ENCODE measurements at regions not wholly inside any gene's neighbourhood (a gene's known extent, or its start where the extent isn't known, plus 50 kb on each side); places are given as distances from the start of the nearest gene placed in this dataset.

DNA sequence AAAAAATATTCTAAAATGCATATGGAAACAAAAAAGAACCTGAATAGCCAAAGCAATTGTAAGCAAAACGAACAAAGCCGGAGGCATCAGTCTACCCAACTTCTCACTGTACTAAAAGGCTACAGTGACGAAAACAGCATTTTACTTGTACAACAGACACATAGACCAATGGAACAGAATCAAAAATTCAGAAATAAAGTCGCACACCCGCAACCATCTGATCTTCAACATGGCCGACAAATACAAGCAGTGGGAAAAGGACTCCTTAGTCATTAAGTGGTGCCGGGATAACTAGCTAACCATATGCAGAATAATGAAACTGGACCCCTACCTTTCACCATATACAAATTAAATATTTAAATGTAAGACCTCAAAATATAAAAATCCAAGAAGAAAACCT lies 203.9 kb upstream of the PPFIA2 start:
- TF ChIP-seq, protein P1, sequence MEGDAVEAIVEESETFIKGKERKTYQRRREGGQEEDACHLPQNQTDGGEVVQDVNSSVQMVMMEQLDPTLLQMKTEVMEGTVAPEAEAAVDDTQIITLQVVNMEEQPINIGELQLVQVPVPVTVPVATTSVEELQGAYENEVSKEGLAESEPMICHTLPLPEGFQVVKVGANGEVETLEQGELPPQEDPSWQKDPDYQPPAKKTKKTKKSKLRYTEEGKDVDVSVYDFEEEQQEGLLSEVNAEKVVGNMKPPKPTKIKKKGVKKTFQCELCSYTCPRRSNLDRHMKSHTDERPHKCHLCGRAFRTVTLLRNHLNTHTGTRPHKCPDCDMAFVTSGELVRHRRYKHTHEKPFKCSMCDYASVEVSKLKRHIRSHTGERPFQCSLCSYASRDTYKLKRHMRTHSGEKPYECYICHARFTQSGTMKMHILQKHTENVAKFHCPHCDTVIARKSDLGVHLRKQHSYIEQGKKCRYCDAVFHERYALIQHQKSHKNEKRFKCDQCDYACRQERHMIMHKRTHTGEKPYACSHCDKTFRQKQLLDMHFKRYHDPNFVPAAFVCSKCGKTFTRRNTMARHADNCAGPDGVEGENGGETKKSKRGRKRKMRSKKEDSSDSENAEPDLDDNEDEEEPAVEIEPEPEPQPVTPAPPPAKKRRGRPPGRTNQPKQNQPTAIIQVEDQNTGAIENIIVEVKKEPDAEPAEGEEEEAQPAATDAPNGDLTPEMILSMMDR (IDR thresholded peaks at IDR 0.05) = no peak
- TF ChIP-seq ZFX (IDR thresholded peaks at IDR 0.05; ENCODE audit: borderline replicate concordance) = no peak

Data from 22Rv1 (cell line).